Fibroblast of mammary gland (primary cell): ENCODE measurements at regions not wholly inside any gene's neighbourhood (a gene's known extent, or its start where the extent isn't known, plus 50 kb on each side); places are given as distances from the start of the nearest gene placed in this dataset.

Experiments used
- DNase-seq: peaks from one replicate; pipeline ENCODE4 v3.0.0-alpha.2; 2010; ENCODE audit warnings: low read depth
- H3K4me3 ChIP-seq: 2 replicates; pipeline ENCODE4 v1.5.1; 2011; ENCODE audit warnings: low read depth, mild to moderate bottlenecking, low read length, moderate library complexity; ENCODE audit not compliant: control insufficient read depth
- TF ChIP-seq, protein P1 (sequence below): conservative IDR thresholded peaks from 2 replicates; pipeline ENCODE4 v1.5.1; 2011; ENCODE audit warnings: low read depth, low read length, inconsistent platforms; ENCODE audit not compliant: control insufficient read depth, insufficient read depth

DNA sequence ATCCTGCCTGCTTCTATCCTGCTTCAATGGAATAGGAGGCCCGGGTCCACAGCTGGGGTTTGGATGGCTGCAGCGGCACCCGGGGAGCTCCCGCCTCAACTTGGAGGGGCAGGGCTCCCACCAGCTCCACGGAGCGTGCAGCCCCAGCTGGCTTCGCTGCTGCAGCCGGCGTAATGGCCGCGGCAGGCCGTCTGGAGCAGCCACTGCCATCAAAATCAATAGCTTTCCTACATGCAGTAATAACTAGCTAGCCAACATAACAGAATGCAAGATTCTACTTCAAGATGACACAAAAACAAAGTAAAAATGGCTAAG lies 154.2 kb upstream of the RMP24 start:
- no peak overlapping the region for H3K4me3 ChIP-seq
- TF ChIP-seq, protein P1, sequence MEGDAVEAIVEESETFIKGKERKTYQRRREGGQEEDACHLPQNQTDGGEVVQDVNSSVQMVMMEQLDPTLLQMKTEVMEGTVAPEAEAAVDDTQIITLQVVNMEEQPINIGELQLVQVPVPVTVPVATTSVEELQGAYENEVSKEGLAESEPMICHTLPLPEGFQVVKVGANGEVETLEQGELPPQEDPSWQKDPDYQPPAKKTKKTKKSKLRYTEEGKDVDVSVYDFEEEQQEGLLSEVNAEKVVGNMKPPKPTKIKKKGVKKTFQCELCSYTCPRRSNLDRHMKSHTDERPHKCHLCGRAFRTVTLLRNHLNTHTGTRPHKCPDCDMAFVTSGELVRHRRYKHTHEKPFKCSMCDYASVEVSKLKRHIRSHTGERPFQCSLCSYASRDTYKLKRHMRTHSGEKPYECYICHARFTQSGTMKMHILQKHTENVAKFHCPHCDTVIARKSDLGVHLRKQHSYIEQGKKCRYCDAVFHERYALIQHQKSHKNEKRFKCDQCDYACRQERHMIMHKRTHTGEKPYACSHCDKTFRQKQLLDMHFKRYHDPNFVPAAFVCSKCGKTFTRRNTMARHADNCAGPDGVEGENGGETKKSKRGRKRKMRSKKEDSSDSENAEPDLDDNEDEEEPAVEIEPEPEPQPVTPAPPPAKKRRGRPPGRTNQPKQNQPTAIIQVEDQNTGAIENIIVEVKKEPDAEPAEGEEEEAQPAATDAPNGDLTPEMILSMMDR: no peak
- no peak for DNase-seq

GRCh38 chr18:35822413-35822812 lies 150.1 kb upstream of the RMP24 start:
- no peak for DNase-seq
- TF ChIP-seq, protein P1: no peak
- no peak overlapping the region for H3K4me3 ChIP-seq

GRCh38 chr18:35826477-35826876 lies 146.0 kb upstream of the RMP24 start:
- no peak for DNase-seq
- TF ChIP-seq, protein P1: no peak
- no peak overlapping the region for H3K4me3 ChIP-seq

DNA sequence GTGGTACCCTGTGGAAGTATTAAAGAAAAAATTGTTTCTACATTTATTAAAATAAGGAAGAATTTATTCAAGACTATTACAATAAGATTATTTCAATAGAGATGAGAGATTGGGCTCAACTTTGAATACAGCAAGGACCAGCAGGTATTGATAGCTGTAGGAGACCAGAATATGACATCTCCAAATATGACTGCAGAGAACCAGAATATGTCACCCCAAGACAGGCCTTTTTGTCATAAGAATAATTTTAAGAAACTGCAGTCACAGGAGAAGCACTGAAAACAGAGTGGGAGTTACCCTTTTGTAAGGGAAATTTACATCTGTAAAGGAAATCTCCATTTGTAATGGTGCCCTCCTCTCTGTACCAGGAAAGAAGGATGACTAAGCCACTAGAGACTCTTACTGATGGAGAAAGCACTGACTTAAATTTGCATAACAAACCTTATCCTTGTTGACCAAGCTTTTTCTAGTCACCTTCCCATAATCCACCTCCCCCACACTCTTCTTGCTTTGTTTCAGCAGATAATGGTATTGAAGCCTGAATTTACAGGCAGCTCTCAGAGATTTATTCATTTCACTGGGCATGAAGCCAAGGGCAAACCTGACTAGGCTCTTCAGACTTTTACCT lies 145.1 kb upstream of the RMP24 start:
- no peak for DNase-seq
- no peak overlapping the region for H3K4me3 ChIP-seq
- TF ChIP-seq, protein P1: no peak

GRCh38 chr18:35827903-35828275 lies 144.6 kb upstream of the RMP24 start:
- H3K4me3 ChIP-seq: no peak overlapping the region
- DNase-seq: no peak
- TF ChIP-seq, protein P1: no peak

GRCh38 chr18:35828591-35828990 lies 143.9 kb upstream of the RMP24 start:
- no peak overlapping the region for H3K4me3 ChIP-seq
- TF ChIP-seq, protein P1: no peak
- no peak for DNase-seq

DNA sequence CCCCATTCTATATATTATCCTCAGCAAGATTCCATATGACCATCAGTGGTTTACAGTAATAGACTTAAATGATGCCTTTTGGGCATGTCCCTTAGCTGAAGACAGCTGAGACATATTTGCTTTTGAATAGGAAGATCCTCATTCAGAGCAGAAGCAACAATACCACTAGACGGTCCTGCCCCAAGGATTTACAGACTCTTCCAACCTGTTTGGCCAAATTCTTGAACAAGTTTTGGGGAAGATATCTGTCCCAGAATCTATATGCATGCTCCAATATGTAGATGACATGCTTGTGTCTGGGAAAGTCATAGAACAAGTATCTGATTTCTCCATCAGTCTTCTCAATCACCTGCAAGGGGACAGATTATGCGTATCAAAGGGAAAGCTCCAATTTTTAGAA lies 137.1 kb upstream of the RMP24 start:
- H3K4me3 ChIP-seq: no peak overlapping the region
- TF ChIP-seq, protein P1: no peak
- no peak for DNase-seq
